ENCODE measurements at regions not wholly inside any gene's neighbourhood (a gene's known extent, or its start where the extent isn't known, plus 50 kb on each side); places are given as distances from the start of the nearest gene placed in this dataset.
"Not testable (repeated sequence)": the region's sequence is repeated elsewhere in the genome, so short reads cannot be mapped to it uniquely, and the experiment has no call there.

GRCh38 chr17:74130276-74130675 lies 73.2 kb upstream of the RPL38 start:
- CTCF ChIA-PET, result no interaction called here
- DNase-seq (ENCODE audit: low read depth, low spot score), result no peak
- POLR2A ChIA-PET, result no interaction called here
- no peak overlapping the region for H3K4me3 ChIP-seq (ENCODE audit: low read depth, low read length)
- TF ChIP-seq, protein P1, sequence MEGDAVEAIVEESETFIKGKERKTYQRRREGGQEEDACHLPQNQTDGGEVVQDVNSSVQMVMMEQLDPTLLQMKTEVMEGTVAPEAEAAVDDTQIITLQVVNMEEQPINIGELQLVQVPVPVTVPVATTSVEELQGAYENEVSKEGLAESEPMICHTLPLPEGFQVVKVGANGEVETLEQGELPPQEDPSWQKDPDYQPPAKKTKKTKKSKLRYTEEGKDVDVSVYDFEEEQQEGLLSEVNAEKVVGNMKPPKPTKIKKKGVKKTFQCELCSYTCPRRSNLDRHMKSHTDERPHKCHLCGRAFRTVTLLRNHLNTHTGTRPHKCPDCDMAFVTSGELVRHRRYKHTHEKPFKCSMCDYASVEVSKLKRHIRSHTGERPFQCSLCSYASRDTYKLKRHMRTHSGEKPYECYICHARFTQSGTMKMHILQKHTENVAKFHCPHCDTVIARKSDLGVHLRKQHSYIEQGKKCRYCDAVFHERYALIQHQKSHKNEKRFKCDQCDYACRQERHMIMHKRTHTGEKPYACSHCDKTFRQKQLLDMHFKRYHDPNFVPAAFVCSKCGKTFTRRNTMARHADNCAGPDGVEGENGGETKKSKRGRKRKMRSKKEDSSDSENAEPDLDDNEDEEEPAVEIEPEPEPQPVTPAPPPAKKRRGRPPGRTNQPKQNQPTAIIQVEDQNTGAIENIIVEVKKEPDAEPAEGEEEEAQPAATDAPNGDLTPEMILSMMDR (IDR thresholded peaks at IDR 0.05; ENCODE audit: insufficient read depth, low read length, missing control alignments), result no peak

- CTCF ChIA-PET, result no interaction called here
- POLR2A ChIA-PET, result no interaction called here
- TF ChIP-seq, protein P1 (IDR thresholded peaks at IDR 0.05; ENCODE audit: insufficient read depth, low read length, missing control alignments), result no peak
- no peak overlapping the region for H3K4me3 ChIP-seq (ENCODE audit: low read depth, low read length)
- DNase-seq (ENCODE audit: low read depth, low spot score), result no peak
These were observed 72.6 kb upstream of the RPL38 start for GRCh38 chr17:74130841-74131240.

DNA sequence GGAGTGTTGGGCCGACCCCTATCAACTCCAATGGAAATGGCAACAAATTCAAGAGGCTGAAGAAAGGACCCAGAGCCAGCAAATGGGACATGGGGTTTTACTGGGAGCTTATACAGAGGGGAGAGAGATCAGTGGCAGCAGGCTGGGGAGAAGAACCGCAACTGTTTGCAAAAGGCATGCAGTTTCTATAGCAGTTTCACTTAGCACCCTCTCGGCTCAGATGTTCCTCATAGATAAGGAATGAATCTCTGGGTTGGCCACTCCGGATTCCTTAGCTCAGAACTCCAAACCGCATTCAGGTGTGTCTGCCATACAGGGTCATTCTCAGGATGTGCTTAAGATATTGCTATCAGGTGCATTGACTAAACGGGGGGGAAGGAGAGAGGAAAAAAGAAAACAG lies 71.1 kb upstream of the RPL38 start:
- ChIA-PET CTCF (no interaction called here), POLR2A (no interaction called here)
- TF ChIP-seq, protein P1 (IDR thresholded peaks at IDR 0.05; ENCODE audit: insufficient read depth, low read length, missing control alignments), result no peak
- DNase-seq (ENCODE audit: low read depth, low spot score), result no peak
- H3K4me3 ChIP-seq (ENCODE audit: low read depth, low read length), result no peak overlapping the region

- ChIA-PET POLR2A (no interaction called here), CTCF (no interaction called here)
- no peak overlapping the region for H3K4me3 ChIP-seq (ENCODE audit: low read depth, low read length)
- no peak for DNase-seq (ENCODE audit: low read depth, low spot score)
- TF ChIP-seq, protein P1 (IDR thresholded peaks at IDR 0.05; ENCODE audit: insufficient read depth, low read length, missing control alignments), result no peak
These were observed 69.7 kb upstream of the RPL38 start for GRCh38 chr17:74133740-74134139.

- CTCF ChIA-PET; DNase-seq (ENCODE audit: low read depth, low spot score); H3K4me3 ChIP-seq (ENCODE audit: low read depth, low read length): not testable (repeated sequence)
These were observed 69.2 kb upstream of the RPL38 start for GRCh38 chr17:74134234-74134633.

GRCh38 chr17:74134991-74135390 lies 68.5 kb upstream of the RPL38 start:
- no peak overlapping the region for H3K4me3 ChIP-seq (ENCODE audit: low read depth, low read length)
- TF ChIP-seq, protein P1 (IDR thresholded peaks at IDR 0.05; ENCODE audit: insufficient read depth, low read length, missing control alignments), result no peak
- ChIA-PET POLR2A (no interaction called here), CTCF (no interaction called here)
- no peak for DNase-seq (ENCODE audit: low read depth, low spot score)

More at GRCh38 chr17:74134234-74134633, 69.2 kb upstream of the RPL38 start:
- POLR2A ChIA-PET, result not testable (repeated sequence)

- no peak for DNase-seq (ENCODE audit: low read depth, low spot score)
- H3K4me3 ChIP-seq (ENCODE audit: low read depth, low read length), result no peak overlapping the region
- POLR2A ChIA-PET, result no interaction called here
- CTCF ChIA-PET, result no interaction called here
- TF ChIP-seq, protein P1 (IDR thresholded peaks at IDR 0.05; ENCODE audit: insufficient read depth, low read length, missing control alignments), result no peak
These were observed 67.9 kb upstream of the RPL38 start for GRCh38 chr17:74135391-74136167.

Data from AG04449 (cell line).